Neuron (in vitro differentiated cells): ENCODE measurements at regions not wholly inside any gene's neighbourhood (a gene's known extent, or its start where the extent isn't known, plus 50 kb on each side); places are given as distances from the start of the nearest gene placed in this dataset.

ENCODE experiments used
- H2AFZ ChIP-seq: one replicate; pipeline ENCODE4 v1.6.1; 2013; ENCODE audit warnings: low read depth, mild to moderate bottlenecking, inconsistent platforms, low read length, moderate library complexity
- H3K27me3 ChIP-seq: one replicate; pipeline ENCODE4 v1.6.1; 2013; ENCODE audit warnings: low read length; ENCODE audit not compliant: insufficient read depth
- H3K36me3 ChIP-seq: one replicate; pipeline ENCODE4 v1.6.1; 2013; ENCODE audit warnings: low read length; ENCODE audit not compliant: insufficient read depth
- H3K4me1 ChIP-seq: one replicate; pipeline ENCODE4 v1.6.1; 2013; ENCODE audit warnings: low read length; ENCODE audit not compliant: insufficient read depth
- H3K4me3 ChIP-seq: 2 replicates; pipeline ENCODE4 v1.5.1; 2013; ENCODE audit warnings: mild to moderate bottlenecking, low read length, moderate library complexity
- H3K9me3 ChIP-seq: one replicate; pipeline ENCODE4 v1.6.1; 2013; ENCODE audit warnings: low read length

- H3K4me3 ChIP-seq = peak overlapping the region; percentile 57
- no peaks in the 10 kb centered on the region for H3K27me3 ChIP-seq
- peaks cover 20% of the 10 kb centered on the region for H3K4me1 ChIP-seq
- no peaks in the 10 kb centered on the region for H3K36me3 ChIP-seq
- no peaks in the 10 kb centered on the region for H3K9me3 ChIP-seq
- no peak overlapping the region for H2AFZ ChIP-seq
Measured at GRCh38 chr17:63116967-63117830, 151.2 kb downstream of the TANC2 start.

GRCh38 chr17:63120406-63120805, 154.4 kb downstream of the TANC2 start:
- H3K9me3 ChIP-seq = no peaks in the 10 kb centered on the region
- no peaks in the 10 kb centered on the region for H3K36me3 ChIP-seq
- H3K27me3 ChIP-seq = no peaks in the 10 kb centered on the region
- no peak overlapping the region for H2AFZ ChIP-seq
- H3K4me1 ChIP-seq = peaks cover 20% of the 10 kb centered on the region
- H3K4me3 ChIP-seq = no peak overlapping the region

GRCh38 chr17:63124536-63124935, 158.5 kb downstream of the TANC2 start:
- H3K4me1 ChIP-seq = no peaks in the 10 kb centered on the region
- no peak overlapping the region for H2AFZ ChIP-seq
- H3K27me3 ChIP-seq = no peaks in the 10 kb centered on the region
- no peaks in the 10 kb centered on the region for H3K9me3 ChIP-seq
- H3K4me3 ChIP-seq = no peak overlapping the region
- H3K36me3 ChIP-seq = no peaks in the 10 kb centered on the region

- Histone ChIP-seq H3K4me3 (no peak overlapping the region), H3K36me3 (no peaks in the 10 kb centered on the region), H2AFZ (no peak overlapping the region), H3K4me1 (no peaks in the 10 kb centered on the region), H3K9me3 (no peaks in the 10 kb centered on the region), H3K27me3 (no peaks in the 10 kb centered on the region)
Measured at GRCh38 chr17:63124958-63125357, 158.9 kb downstream of the TANC2 start.

GRCh38 chr17:63125987-63126386, 160.0 kb downstream of the TANC2 start:
- Histone ChIP-seq H3K27me3 (no peaks in the 10 kb centered on the region), H3K9me3 (no peaks in the 10 kb centered on the region), H3K4me3 (no peak overlapping the region), H3K36me3 (no peaks in the 10 kb centered on the region), H2AFZ (no peak overlapping the region), H3K4me1 (no peaks in the 10 kb centered on the region)

GRCh38 chr17:63126607-63127006, 160.6 kb downstream of the TANC2 start:
- no peaks in the 10 kb centered on the region for H3K27me3 ChIP-seq
- no peaks in the 10 kb centered on the region for H3K36me3 ChIP-seq
- H3K9me3 ChIP-seq = no peaks in the 10 kb centered on the region
- no peak overlapping the region for H3K4me3 ChIP-seq
- peaks cover 5% of the 10 kb centered on the region for H3K4me1 ChIP-seq
- H2AFZ ChIP-seq = no peak overlapping the region

- H3K4me3 ChIP-seq = no peak overlapping the region
- no peaks in the 10 kb centered on the region for H3K36me3 ChIP-seq
- H2AFZ ChIP-seq = no peak overlapping the region
- no peaks in the 10 kb centered on the region for H3K27me3 ChIP-seq
- peaks cover 34% of the 10 kb centered on the region for H3K4me1 ChIP-seq
- no peaks in the 10 kb centered on the region for H3K9me3 ChIP-seq
Measured at GRCh38 chr17:63132459-63132911, 166.4 kb downstream of the TANC2 start.

- Histone ChIP-seq H3K36me3 (no peaks in the 10 kb centered on the region), H3K4me1 (peaks cover 44% of the 10 kb centered on the region), H3K4me3 (no peak overlapping the region), H2AFZ (no peak overlapping the region), H3K27me3 (no peaks in the 10 kb centered on the region), H3K9me3 (no peaks in the 10 kb centered on the region)
Measured at GRCh38 chr17:63133491-63133890, 167.5 kb downstream of the TANC2 start.

- no peaks in the 10 kb centered on the region for H3K9me3 ChIP-seq
- H3K4me3 ChIP-seq = no peak overlapping the region
- H3K4me1 ChIP-seq = peaks cover 53% of the 10 kb centered on the region
- H3K27me3 ChIP-seq = no peaks in the 10 kb centered on the region
- H2AFZ ChIP-seq = no peak overlapping the region
- H3K36me3 ChIP-seq = no peaks in the 10 kb centered on the region
Measured at GRCh38 chr17:63134867-63135266, 168.8 kb downstream of the TANC2 start.

GRCh38 chr17:63136369-63137012, 170.5 kb downstream of the TANC2 start:
- Histone ChIP-seq H2AFZ (no peak overlapping the region), H3K4me3 (no peak overlapping the region), H3K9me3 (no peaks in the 10 kb centered on the region), H3K4me1 (peaks cover 49% of the 10 kb centered on the region), H3K27me3 (no peaks in the 10 kb centered on the region), H3K36me3 (no peaks in the 10 kb centered on the region)

- Histone ChIP-seq H3K4me1 (peaks cover 43% of the 10 kb centered on the region), H3K4me3 (no peak overlapping the region), H3K36me3 (no peaks in the 10 kb centered on the region), H3K9me3 (no peaks in the 10 kb centered on the region), H3K27me3 (no peaks in the 10 kb centered on the region), H2AFZ (no peak overlapping the region)
Measured at GRCh38 chr17:63137163-63137562, 171.1 kb downstream of the TANC2 start.

GRCh38 chr17:63138713-63139112, 172.7 kb downstream of the TANC2 start:
- H3K4me3 ChIP-seq = no peak overlapping the region
- no peaks in the 10 kb centered on the region for H3K27me3 ChIP-seq
- peaks cover 38% of the 10 kb centered on the region for H3K4me1 ChIP-seq
- no peaks in the 10 kb centered on the region for H3K36me3 ChIP-seq
- H3K9me3 ChIP-seq = no peaks in the 10 kb centered on the region
- H2AFZ ChIP-seq = no peak overlapping the region

GRCh38 chr17:63139356-63139755, 173.3 kb downstream of the TANC2 start:
- H3K27me3 ChIP-seq = no peaks in the 10 kb centered on the region
- H2AFZ ChIP-seq = no peak overlapping the region
- no peak overlapping the region for H3K4me3 ChIP-seq
- H3K4me1 ChIP-seq = peaks cover 38% of the 10 kb centered on the region
- H3K36me3 ChIP-seq = no peaks in the 10 kb centered on the region
- no peaks in the 10 kb centered on the region for H3K9me3 ChIP-seq
